ENCODE measurements at regions not wholly inside any gene's neighbourhood (a gene's known extent, or its start where the extent isn't known, plus 50 kb on each side); places are given as distances from the start of the nearest gene placed in this dataset.

GRCh38 chr13:89584058-89584620, 1763.3 kb upstream of the MIR17HG start:
- DNase-seq (ENCODE audit: low spot score): no peak
- H3K79me2 ChIP-seq (ENCODE audit: low read depth): no peaks in the 10 kb centered on the region
- no peaks in the 10 kb centered on the region for H4K20me1 ChIP-seq (ENCODE audit: low read depth)
- no peak overlapping the region for H3K4me3 Mint-ChIP-seq
- H3K27me3 Mint-ChIP-seq (ENCODE audit: insufficient read depth, low read depth): no peaks in the 10 kb centered on the region
- no peaks in the 10 kb centered on the region for H3K27me3 ChIP-seq
- no peaks in the 10 kb centered on the region for H3K4me1 ChIP-seq
- H3K4me2 ChIP-seq: no peak overlapping the region
- peaks cover 4% of the 10 kb centered on the region for H3K4me1 Mint-ChIP-seq
- H3K27ac Mint-ChIP-seq: no peak overlapping the region
- H3K9me3 ChIP-seq (ENCODE audit: low read depth): no peaks in the 10 kb centered on the region
- H3K9me3 Mint-ChIP-seq: no peaks in the 10 kb centered on the region
- H3K36me3 Mint-ChIP-seq: no peaks in the 10 kb centered on the region
- TF ChIP-seq CTCF (IDR thresholded peaks at IDR 0.05) (no peak), EZH2 (IDR thresholded peaks at IDR 0.05) (no peak), EZH2phosphoT487 (IDR thresholded peaks at IDR 0.05) (no peak)
- no peaks in the 10 kb centered on the region for H3K36me3 ChIP-seq
- H3K9ac ChIP-seq: no peak overlapping the region
- H3F3A ChIP-seq (ENCODE audit: low read depth): no peaks in the 10 kb centered on the region
- H2AFZ ChIP-seq (replicated peaks): peak overlapping the region; percentile 48
- no peak overlapping the region for H3K27ac ChIP-seq
- H3K4me3 ChIP-seq: no peak overlapping the region

GRCh38 chr13:89602655-89603054, 1744.8 kb upstream of the MIR17HG start:
- Histone ChIP-seq H3F3A (ENCODE audit: low read depth) (no peaks in the 10 kb centered on the region), H3K9ac (no peak overlapping the region), H3K9me3 (ENCODE audit: low read depth) (no peaks in the 10 kb centered on the region), H3K27me3 (no peaks in the 10 kb centered on the region), H4K20me1 (ENCODE audit: low read depth) (no peaks in the 10 kb centered on the region), H3K4me3 (no peak overlapping the region), H3K79me2 (ENCODE audit: low read depth) (no peaks in the 10 kb centered on the region), H3K36me3 (no peaks in the 10 kb centered on the region), H3K4me2 (no peak overlapping the region), H3K27ac (no peak overlapping the region), H2AFZ (replicated peaks) (no peak overlapping the region), H3K4me1 (no peaks in the 10 kb centered on the region)
- Mint-ChIP-seq H3K27ac (no peak overlapping the region), H3K9me3 (peaks cover 20% of the 10 kb centered on the region), H3K36me3 (peaks cover 2% of the 10 kb centered on the region), H3K4me3 (no peak overlapping the region), H3K27me3 (ENCODE audit: insufficient read depth, low read depth) (peaks cover 3% of the 10 kb centered on the region), H3K4me1 (no peaks in the 10 kb centered on the region)
- TF ChIP-seq EZH2 (IDR thresholded peaks at IDR 0.05) (no peak), CTCF (IDR thresholded peaks at IDR 0.05) (no peak), EZH2phosphoT487 (IDR thresholded peaks at IDR 0.05) (no peak)
- no peak for DNase-seq (ENCODE audit: low spot score)

- H3K79me2 ChIP-seq (ENCODE audit: low read depth): no peaks in the 10 kb centered on the region
- H3K36me3 ChIP-seq: no peaks in the 10 kb centered on the region
- no peaks in the 10 kb centered on the region for H3K27me3 ChIP-seq
- Mint-ChIP-seq H3K4me3 (no peak overlapping the region), H3K36me3 (peaks cover 2% of the 10 kb centered on the region), H3K27me3 (ENCODE audit: insufficient read depth, low read depth) (peaks cover 3% of the 10 kb centered on the region), H3K27ac (no peak overlapping the region), H3K4me1 (no peaks in the 10 kb centered on the region), H3K9me3 (peaks cover 23% of the 10 kb centered on the region)
- H3K9me3 ChIP-seq (ENCODE audit: low read depth): no peaks in the 10 kb centered on the region
- no peak overlapping the region for H3K9ac ChIP-seq
- H4K20me1 ChIP-seq (ENCODE audit: low read depth): no peaks in the 10 kb centered on the region
- H3K27ac ChIP-seq: no peak overlapping the region
- H3F3A ChIP-seq (ENCODE audit: low read depth): no peaks in the 10 kb centered on the region
- H3K4me3 ChIP-seq: no peak overlapping the region
- H3K4me1 ChIP-seq: no peaks in the 10 kb centered on the region
- H2AFZ ChIP-seq (replicated peaks): no peak overlapping the region
- TF ChIP-seq EZH2 (IDR thresholded peaks at IDR 0.05) (no peak), CTCF (IDR thresholded peaks at IDR 0.05) (no peak)
- H3K4me2 ChIP-seq: no peak overlapping the region
- DNase-seq (ENCODE audit: low spot score): no peak
Observed at GRCh38 chr13:89603187-89603586, 1744.3 kb upstream of the MIR17HG start.

All from neural progenitor cell (in vitro differentiated cells).